ENCODE measurements at regions not wholly inside any gene's neighbourhood (a gene's known extent, or its start where the extent isn't known, plus 50 kb on each side); places are given as distances from the start of the nearest gene placed in this dataset.
"Not testable (repeated sequence)": the region's sequence is repeated elsewhere in the genome, so short reads cannot be mapped to it uniquely, and the experiment has no call there.

DNA sequence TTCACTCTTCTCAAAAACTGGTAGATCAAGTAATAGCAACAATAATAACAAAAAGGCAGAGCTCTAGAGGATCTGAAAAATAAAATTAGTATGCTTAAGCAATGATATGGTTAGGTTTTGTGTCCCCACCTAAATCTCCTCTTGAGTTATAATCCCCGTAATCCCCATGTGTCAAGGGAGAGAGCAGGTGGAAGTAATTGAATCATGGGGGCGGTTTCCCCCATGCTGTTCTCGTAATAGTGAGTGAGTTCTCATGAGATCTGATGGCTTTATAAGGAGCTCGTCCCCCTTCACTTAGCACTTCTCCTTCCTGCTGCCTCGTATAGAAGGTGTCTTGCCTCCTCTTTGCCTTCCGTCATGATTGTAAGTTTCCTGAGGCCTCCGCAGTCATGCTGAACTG, 60.2 kb upstream of the ABHD2 start:
- DNase-seq (ENCODE audit: low spot score): no peak

GRCh38 chr15:89030311-89030710, 57.9 kb upstream of the ABHD2 start:
- DNase-seq (ENCODE audit: low spot score): no peak

- DNase-seq (ENCODE audit: low spot score): not testable (repeated sequence)
Observed at GRCh38 chr15:89031637-89032285, 56.5 kb upstream of the ABHD2 start.

- no peak for DNase-seq (ENCODE audit: low spot score)
Observed at GRCh38 chr15:89034305-89034704, 54.0 kb upstream of the ABHD2 start.

- DNase-seq (ENCODE audit: low spot score): no peak
Observed at GRCh38 chr15:89035150-89035549, 53.1 kb upstream of the ABHD2 start.

DNA sequence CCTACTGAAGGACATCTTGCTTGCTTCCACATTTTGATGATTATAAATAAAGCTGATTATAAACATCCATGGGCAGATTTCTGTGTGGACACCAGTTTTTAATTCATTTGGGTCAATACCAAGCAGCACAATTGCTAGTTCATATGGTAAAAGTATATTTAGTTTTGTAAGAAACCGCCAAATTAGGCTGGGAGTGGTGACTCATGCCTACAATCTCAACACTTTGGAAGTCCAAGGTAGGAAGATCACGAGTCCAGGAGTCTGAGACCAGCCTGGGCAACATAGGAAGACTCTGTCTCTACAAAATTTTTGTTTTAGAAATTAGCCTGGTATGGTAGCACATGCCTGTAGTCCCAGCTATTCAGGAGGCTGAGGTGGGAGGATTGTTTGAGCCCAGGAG, 52.6 kb upstream of the ABHD2 start:
- no peak for DNase-seq (ENCODE audit: low spot score)

DNA sequence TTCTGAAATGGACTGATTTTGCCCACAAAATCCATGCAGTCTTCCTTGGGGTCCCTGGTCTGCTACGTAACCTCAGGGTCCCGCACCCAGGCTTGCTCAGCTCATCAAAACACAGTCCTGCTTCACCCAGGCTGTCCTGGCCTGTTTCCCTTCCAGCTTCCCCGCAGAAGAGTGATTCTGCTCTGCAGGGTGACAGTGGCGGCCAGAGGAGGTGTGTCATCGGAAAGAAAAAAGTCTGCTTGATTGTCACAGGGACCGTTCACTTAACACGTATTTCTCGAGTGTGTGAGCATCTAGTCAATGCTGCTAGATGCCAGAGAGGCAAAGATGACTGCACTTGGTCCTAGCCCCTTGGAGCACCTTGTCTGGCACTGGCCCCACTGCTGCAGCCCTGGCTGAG, 50.1 kb upstream of the ABHD2 start:
- DNase-seq (ENCODE audit: low spot score): no peak
